Omental fat pad (tissue), 3 donors: ENCODE measurements at regions not wholly inside any gene's neighbourhood (a gene's known extent, or its start where the extent isn't known, plus 50 kb on each side); places are given as distances from the start of the nearest gene placed in this dataset. TPM values are rescaled to one million over a fixed set of nuclear protein-coding genes. Genes with fewer than 3 reads are reported as not detected.

ENCODE experiments used
- ATAC-seq: fragments of 150-250 bp; one replicate; pipeline ENCODE4 v1.9.1; 2016; ENCODE audit warnings: mild to moderate bottlenecking, moderate library complexity; ENCODE audit not compliant: low FRiP score
- DNase-seq: peaks from one replicate; pipeline ENCODE4 v3.0.0-alpha.2; 2019; ENCODE audit warnings: low spot score
- CTCF ChIP-seq, 3 donors: fragments of 450-650 bp; IDR thresholded peaks; one replicate each; pipeline ENCODE4 v1.5.1; 2016 to 2017; ENCODE audit warnings: antibody characterized with exemption in 3 of 3, mild to moderate bottlenecking in 3 of 3, moderate library complexity in 2 of 3
- small RNA-seq: library from RNA; depleted of rRNA; stranded (forward); fragments of <200 nt; gene quantifications from one replicate; pipeline ENCODE3, GENCODE V24; 2016

DNA sequence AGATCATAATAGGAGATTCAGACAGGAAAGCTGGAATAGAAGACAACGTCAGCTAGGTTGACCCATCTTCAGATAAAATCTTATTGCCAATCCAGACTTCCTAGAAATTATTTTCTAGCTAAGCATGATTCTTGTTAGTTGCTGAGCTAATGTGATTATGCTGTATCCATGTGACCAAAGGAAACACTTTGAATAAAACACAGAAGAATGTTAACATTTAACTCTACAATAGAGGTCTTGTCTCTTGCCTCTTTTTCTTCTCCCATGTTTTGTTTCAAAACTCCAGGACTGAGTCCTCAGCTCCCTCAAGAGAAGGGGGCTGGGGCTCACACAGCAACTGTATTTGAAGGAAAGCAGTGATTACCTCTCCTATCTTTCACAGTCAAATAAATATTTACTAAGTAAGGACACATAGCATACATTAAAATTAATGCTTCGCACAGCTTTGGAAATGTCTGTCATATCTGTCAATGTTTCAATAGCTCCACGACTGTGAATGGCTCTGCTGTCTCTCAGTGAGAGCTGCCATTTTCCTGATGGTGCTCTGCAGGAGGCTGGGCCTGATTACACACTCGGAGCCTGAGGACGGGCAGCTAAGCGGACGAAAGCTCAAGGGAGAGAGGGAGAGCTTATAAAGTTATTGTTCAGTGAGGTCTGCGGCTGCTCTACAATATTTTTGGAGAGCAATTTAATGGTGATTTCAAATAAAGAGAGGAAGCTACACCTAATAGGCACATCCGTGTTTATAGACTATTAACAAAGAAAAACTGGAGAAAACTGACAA lies 64.8 kb upstream of the ZNF462 start:
- ATAC-seq: no peak
- TF ChIP-seq CTCF (IDR thresholded peaks at IDR 0.05): no peak
- DNase-seq: no peak

GRCh38 chr9:106799152-106799551 lies 63.8 kb upstream of the ZNF462 start:
- TF ChIP-seq CTCF (IDR thresholded peaks at IDR 0.05): no peak
- DNase-seq (no peak), ATAC-seq (no peak)

GRCh38 chr9:106800701-106801270 lies 62.2 kb upstream of the ZNF462 start:
- DNase-seq: no peak
- ATAC-seq: no peak
- TF ChIP-seq CTCF (IDR thresholded peaks at IDR 0.05): no peak

- no peak for TF ChIP-seq CTCF (IDR thresholded peaks at IDR 0.05)
- ATAC-seq: no peak
- DNase-seq: no peak
Observed at GRCh38 chr9:106801816-106802215, 61.1 kb upstream of the ZNF462 start.

Small RNA genes in the stretch of these regions (small RNA-seq; reads per million reads assigned to genes)
- not detected for gene MIR8081
